C4-2B (cell line): ENCODE measurements at regions not wholly inside any gene's neighbourhood (a gene's known extent, or its start where the extent isn't known, plus 50 kb on each side); places are given as distances from the start of the nearest gene placed in this dataset.

Source experiments
- CTCF ChIP-seq: fragments of 450-650 bp; conservative IDR thresholded peaks from 2 replicates; pipeline ENCODE4 v1.5.1; 2017; ENCODE audit warnings: mild to moderate bottlenecking
- ZFX ChIP-seq: fragments of 450-650 bp; IDR thresholded peaks from 2 replicates; pipeline ENCODE4 v1.6.1; 2017

GRCh38 chr17:14514973-14515372, 214.1 kb downstream of the HS3ST3B1 start:
- TF ChIP-seq CTCF (peak; percentile 14), ZFX (no peak)
